Epithelial cell of esophagus (primary cell): ENCODE measurements at regions not wholly inside any gene's neighbourhood (a gene's known extent, or its start where the extent isn't known, plus 50 kb on each side); places are given as distances from the start of the nearest gene placed in this dataset.

ENCODE experiments used
- DNase-seq: peaks from one replicate; pipeline ENCODE4 v3.0.0; 2010; ENCODE audit warnings: low read depth
- H3K4me3 ChIP-seq: 2 replicates; pipeline ENCODE4 v1.5.1; 2011; ENCODE audit warnings: mild to moderate bottlenecking, low read length, control low read depth
- CTCF ChIP-seq: IDR thresholded peaks from 2 replicates; pipeline ENCODE4 v1.5.1; 2011; ENCODE audit warnings: low read depth, mild to moderate bottlenecking, low read length, control low read depth, inconsistent platforms; ENCODE audit not compliant: insufficient read depth; ENCODE audit errors: missing control alignments

- no peak for TF ChIP-seq CTCF
- DNase-seq = no peak
- no peak overlapping the region for H3K4me3 ChIP-seq
Measured at GRCh38 chr14:94897561-94897960, 127.6 kb upstream of the GSC start.

DNA sequence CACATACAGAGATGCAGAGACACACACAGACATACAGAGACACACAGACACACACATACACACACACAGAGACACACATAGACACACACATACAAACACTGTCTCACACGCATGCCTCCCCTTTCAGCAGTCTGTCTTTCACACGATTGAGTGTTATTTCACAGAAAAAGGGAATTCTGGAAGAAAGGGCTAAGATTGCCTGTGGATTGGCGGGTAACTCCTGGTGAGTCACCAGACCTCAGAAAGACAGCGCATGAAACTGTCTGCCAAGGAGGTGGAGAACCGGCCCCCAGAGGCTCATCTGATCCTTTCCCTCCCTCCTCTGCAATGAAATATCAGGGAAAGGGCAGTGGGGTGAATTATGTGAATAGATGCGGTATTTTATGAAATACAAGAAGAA, 127.2 kb upstream of the GSC start:
- no peak overlapping the region for H3K4me3 ChIP-seq
- TF ChIP-seq CTCF = no peak
- DNase-seq = no peak

GRCh38 chr14:94893411-94894160, 123.7 kb upstream of the GSC start:
- no peak for DNase-seq
- H3K4me3 ChIP-seq = no peak overlapping the region
- no peak for TF ChIP-seq CTCF

DNA sequence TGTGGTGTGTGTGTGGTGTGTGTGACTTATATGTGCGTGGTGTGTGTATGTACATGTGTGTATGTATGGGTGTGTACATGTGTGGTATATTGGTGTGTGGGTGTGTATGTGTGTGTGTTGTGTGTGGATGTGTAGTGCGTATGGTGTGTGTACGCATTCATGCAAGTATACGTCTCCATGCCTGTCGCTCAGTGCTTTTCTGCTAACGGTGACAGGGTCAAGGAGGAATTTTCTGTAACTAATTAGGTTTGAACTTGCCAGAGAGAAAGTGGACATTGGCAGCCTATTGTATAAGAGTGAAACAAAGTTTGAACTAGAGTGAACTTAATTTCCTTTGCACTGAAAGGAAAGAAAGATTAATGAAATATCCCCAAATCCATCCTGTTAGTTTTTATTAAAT, 120.9 kb upstream of the GSC start:
- DNase-seq = no peak
- H3K4me3 ChIP-seq = no peak overlapping the region
- TF ChIP-seq CTCF = no peak

DNA sequence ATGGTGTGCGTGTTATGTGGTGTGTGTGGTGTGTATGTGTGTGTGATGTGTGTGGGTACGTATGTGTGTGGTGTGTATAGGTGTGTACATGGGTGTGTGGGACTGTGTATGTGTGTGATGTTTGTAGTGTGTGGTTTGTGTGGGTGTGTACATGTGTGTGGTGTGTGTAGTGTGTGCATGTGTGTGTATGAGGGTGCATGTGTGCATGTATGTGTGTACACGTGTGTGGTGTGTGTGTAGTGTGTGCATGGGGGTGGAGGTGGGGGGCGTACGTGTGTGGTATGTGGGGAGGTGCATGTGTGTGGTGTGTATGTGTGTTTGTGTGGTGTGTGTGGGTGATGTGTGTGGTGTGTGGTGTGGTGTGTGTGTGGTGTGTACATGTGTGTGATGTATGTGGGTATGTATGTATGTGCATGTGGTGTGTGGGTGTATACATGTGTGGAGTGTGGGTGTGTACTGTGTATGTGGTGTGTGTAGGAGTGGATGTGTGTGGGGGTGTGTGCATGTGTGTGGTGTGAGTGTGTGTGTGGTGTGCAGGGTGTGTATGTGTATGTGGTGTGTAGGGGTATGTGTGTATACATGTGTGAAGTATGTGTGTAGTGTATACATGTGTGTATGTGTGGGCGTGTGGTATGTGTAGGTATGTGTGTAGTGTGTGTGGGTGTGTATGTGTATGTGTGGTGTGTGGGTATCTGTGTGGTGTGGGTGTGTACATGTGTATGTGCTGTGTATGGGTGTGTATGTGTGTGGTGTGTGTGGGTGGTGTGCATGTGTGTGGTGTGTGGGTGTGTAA, 119.8 kb upstream of the GSC start:
- no peak for DNase-seq
- H3K4me3 ChIP-seq = no peak overlapping the region
- TF ChIP-seq CTCF = no peak

DNA sequence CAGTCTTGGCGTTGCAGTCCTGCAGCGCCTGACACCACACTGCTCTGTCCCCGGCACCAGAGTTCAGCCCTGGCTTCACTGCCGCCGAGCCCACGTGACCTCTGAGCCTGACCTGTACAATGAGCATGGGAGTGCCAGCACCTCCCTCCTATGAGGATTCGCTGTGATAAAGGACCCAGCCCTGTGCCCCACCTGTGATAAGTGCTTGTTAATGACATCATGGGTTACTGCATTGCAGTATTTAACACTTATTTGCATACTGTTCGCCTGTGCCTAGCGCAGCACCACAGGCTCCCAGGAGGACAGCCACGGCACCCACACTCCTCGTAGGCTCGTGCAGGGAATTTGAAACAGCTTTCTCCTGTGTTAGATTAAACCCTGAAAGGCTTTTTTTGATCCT, 118.2 kb upstream of the GSC start:
- TF ChIP-seq CTCF = no peak
- H3K4me3 ChIP-seq = no peak overlapping the region
- no peak for DNase-seq
